KMS-11 (cell line): ENCODE measurements at regions not wholly inside any gene's neighbourhood (a gene's known extent, or its start where the extent isn't known, plus 50 kb on each side); places are given as distances from the start of the nearest gene placed in this dataset.

Experiments used
- H2AFZ ChIP-seq: fragments of 200-600 bp; sonication (generic); 2 replicates; pipeline ENCODE4 v1.6.1; 2016; ENCODE audit warnings: antibody characterized with exemption, mixed run types, low read depth
- H3K27ac ChIP-seq: fragments of 200-600 bp; sonication (generic); 2 replicates; pipeline ENCODE4 v1.6.1; 2016; ENCODE audit warnings: mild to moderate bottlenecking, mixed run types
- H3K27me3 ChIP-seq: fragments of 200-600 bp; sonication (generic); 2 replicates; pipeline ENCODE4 v1.6.1; 2017; ENCODE audit warnings: mild to moderate bottlenecking, low read depth, mixed run types, moderate library complexity; ENCODE audit not compliant: insufficient read depth
- H3K36me3 ChIP-seq: fragments of 200-600 bp; sonication (generic); 2 replicates; pipeline ENCODE4 v1.6.1; 2017; ENCODE audit warnings: mild to moderate bottlenecking, mixed run types; ENCODE audit not compliant: insufficient read depth
- H3K4me1 ChIP-seq: fragments of 200-600 bp; sonication (generic); 2 replicates; pipeline ENCODE4 v1.6.1; 2016; ENCODE audit warnings: mild to moderate bottlenecking, low read depth, mixed run types; ENCODE audit not compliant: poor library complexity, severe bottlenecking
- H3K4me2 ChIP-seq: fragments of 200-600 bp; sonication (generic); 2 replicates; pipeline ENCODE4 v1.7.0; 2016; ENCODE audit warnings: mild to moderate bottlenecking, mixed run types
- H3K4me3 ChIP-seq: fragments of 200-600 bp; sonication (generic); IDR thresholded peaks from 2 replicates; pipeline ENCODE4 v1.6.1; 2017; ENCODE audit warnings: low read depth, low read length, mixed read lengths; ENCODE audit not compliant: insufficient read depth
- H3K79me2 ChIP-seq: fragments of 200-600 bp; sonication (generic); 2 replicates; pipeline ENCODE4 v1.6.1; 2016; ENCODE audit warnings: low read depth, mixed run types; ENCODE audit not compliant: insufficient read depth
- H3K9ac ChIP-seq: fragments of 200-600 bp; sonication (generic); 2 replicates; pipeline ENCODE4 v1.6.1; 2016; ENCODE audit warnings: mild to moderate bottlenecking, mixed run types
- H4K20me1 ChIP-seq: fragments of 200-600 bp; sonication (generic); 2 replicates; pipeline ENCODE4 v1.6.1; 2016; ENCODE audit warnings: mild to moderate bottlenecking, mixed run types; ENCODE audit not compliant: insufficient read depth
- TF ChIP-seq, protein P1 (sequence below): fragments of 200-600 bp; sonication (generic); conservative IDR thresholded peaks from 2 replicates; pipeline ENCODE4 v1.6.1; 2017; ENCODE audit warnings: low read depth, mild to moderate bottlenecking, antibody characterized with exemption, low read length, moderate library complexity, mixed read lengths

DNA sequence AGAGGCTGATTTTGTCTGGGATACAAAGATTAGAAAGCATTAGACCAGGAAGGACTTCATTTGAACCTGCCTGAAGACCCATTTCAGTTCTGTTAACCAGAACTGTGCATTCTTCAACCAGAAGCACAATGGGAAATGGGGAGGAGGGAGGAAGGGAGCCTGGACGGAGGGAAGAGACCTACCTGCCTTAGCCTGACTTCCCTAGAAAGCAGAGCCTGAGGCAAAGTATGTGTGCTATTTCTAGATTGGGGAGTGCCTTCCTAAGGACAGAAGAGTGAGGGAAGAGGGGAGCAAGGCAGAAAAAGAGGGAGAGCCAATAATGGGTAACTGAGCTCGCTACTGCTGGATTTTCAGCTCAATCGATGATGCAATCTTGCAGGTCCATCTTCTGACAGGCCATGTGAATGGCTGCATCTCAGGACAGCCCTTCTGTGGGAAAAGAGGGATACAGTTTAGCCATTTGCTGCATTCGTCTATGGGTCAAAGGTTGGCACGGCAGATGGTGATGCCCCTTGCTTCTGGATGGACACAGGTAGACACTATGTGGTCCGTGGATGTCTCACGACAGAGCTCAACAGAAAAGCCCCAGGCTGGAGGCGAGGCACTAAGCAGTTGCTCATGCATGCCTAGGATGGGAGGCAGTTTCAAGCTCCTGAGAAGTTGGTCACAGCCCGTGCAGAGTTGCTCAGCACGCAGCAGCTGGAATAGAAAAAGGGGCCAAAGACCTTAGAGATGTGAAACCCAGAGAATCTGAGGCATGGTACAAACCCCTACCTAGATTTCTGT is 78.8 kb upstream of the UBL3 start:
- Histone ChIP-seq H3K27me3 (no peaks in the 10 kb centered on the region), H3K4me1 (peaks cover 14% of the 10 kb centered on the region), H2AFZ (no peak overlapping the region), H3K36me3 (no peaks in the 10 kb centered on the region), H3K9ac (no peak overlapping the region), H3K79me2 (no peaks in the 10 kb centered on the region), H3K4me2 (no peak overlapping the region), H4K20me1 (no peaks in the 10 kb centered on the region), H3K27ac (no peak overlapping the region), H3K4me3 (no peak overlapping the region)
- TF ChIP-seq, protein P1, sequence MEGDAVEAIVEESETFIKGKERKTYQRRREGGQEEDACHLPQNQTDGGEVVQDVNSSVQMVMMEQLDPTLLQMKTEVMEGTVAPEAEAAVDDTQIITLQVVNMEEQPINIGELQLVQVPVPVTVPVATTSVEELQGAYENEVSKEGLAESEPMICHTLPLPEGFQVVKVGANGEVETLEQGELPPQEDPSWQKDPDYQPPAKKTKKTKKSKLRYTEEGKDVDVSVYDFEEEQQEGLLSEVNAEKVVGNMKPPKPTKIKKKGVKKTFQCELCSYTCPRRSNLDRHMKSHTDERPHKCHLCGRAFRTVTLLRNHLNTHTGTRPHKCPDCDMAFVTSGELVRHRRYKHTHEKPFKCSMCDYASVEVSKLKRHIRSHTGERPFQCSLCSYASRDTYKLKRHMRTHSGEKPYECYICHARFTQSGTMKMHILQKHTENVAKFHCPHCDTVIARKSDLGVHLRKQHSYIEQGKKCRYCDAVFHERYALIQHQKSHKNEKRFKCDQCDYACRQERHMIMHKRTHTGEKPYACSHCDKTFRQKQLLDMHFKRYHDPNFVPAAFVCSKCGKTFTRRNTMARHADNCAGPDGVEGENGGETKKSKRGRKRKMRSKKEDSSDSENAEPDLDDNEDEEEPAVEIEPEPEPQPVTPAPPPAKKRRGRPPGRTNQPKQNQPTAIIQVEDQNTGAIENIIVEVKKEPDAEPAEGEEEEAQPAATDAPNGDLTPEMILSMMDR = no peak

DNA sequence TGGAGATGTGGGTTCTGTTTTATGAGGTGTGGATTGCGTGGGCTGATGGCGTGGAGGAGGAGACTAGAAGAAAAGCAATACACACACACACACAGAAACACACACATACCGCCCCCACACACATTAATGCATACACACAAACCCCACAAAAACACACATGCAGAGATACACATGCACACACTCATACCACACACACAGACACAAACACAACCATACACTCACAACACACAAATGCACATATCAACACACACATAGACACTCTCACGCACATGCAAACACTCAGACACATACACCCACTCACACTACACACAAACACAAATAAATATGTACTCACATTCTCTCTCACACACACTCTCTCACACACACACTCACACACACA is 75.7 kb upstream of the UBL3 start:
- Histone ChIP-seq H3K4me1 (peaks cover 31% of the 10 kb centered on the region), H3K36me3 (no peaks in the 10 kb centered on the region), H3K4me2 (no peak overlapping the region), H3K79me2 (no peaks in the 10 kb centered on the region), H3K9ac (no peak overlapping the region), H3K4me3 (no peak overlapping the region), H4K20me1 (no peaks in the 10 kb centered on the region), H3K27me3 (no peaks in the 10 kb centered on the region), H3K27ac (no peak overlapping the region), H2AFZ (no peak overlapping the region)
- TF ChIP-seq, protein P1 = no peak

DNA sequence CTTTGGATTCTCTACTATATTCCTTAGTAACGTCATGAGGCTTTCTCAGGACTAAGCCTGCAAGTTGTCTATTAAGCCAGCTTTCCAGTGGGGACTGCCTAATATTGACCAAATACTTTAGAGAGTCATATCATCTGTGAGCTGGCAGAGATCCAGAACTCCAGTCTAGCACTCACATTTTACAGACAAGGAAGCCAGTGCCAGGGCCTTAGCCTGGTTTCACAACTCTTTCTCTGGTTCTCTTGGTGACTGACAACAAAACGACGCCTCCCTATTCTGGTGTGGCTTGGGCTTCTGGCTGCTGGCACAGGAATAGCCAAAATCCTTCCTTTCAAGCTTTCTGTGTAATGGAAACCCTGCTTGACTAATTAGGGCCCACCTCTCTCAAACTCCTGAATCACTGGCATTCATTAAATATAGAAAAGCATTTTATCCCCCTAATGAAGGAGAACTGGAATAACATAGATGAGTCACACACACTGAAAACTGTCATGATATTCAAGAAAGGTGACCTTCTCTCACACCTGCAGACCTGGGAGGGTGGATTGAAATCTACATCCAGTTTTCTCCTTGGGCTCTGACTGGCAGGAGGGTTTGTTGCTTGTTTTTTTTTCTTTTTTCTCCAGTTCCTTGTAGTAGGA is 75.2 kb upstream of the UBL3 start:
- Histone ChIP-seq H3K79me2 (no peaks in the 10 kb centered on the region), H3K9ac (no peak overlapping the region), H3K27ac (no peak overlapping the region), H3K4me1 (peaks cover 31% of the 10 kb centered on the region), H3K36me3 (no peaks in the 10 kb centered on the region), H2AFZ (no peak overlapping the region), H3K4me3 (no peak overlapping the region), H4K20me1 (no peaks in the 10 kb centered on the region), H3K27me3 (no peaks in the 10 kb centered on the region), H3K4me2 (no peak overlapping the region)
- TF ChIP-seq, protein P1 = no peak

DNA sequence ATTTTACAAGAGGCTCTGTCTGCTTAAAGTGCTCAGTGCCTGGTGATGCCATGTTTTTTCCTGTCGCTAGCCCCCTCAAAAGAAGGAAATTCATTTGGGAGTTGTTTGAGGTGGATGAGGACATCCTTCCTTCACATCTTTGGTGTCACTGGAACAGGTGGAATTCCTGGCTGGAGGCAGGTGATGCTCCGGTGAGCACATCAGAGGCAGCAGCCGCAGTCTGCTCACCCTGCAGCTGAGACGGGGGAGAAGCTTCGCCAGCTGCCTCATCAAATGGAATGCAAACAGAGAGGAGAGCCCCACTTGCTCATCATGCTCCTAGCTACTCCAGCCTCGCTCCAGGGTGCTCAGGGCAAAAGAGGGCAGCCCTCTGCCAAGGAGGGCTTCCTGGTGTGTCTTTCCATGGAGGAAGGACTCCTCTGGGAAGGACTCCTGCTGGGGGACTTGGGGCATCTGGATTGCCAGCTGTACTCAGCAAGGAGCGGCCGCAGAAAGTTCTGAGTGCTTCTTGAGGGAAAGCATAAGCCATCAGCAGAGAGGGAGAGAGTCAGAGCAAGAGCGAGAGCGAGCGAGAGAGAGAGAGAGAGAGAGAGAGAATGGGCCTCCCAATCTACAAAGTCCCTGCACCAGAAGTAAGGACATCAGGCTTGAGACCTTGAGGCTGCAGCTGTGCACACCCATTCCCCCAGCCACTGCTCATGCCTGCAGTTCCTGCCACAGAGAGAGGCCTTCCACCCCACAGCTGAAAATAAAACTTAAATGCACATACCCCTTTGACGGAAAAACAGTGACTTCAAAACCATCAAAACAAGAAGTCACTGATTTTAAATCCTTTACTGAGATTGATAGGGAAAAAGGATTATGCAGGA is 74.3 kb upstream of the UBL3 start:
- peaks cover 31% of the 10 kb centered on the region for H3K4me1 ChIP-seq
- no peaks in the 10 kb centered on the region for H3K36me3 ChIP-seq
- H3K79me2 ChIP-seq = no peaks in the 10 kb centered on the region
- no peak overlapping the region for H3K4me2 ChIP-seq
- H2AFZ ChIP-seq = no peak overlapping the region
- H3K27ac ChIP-seq = no peak overlapping the region
- TF ChIP-seq, protein P1 = no peak
- no peaks in the 10 kb centered on the region for H3K27me3 ChIP-seq
- H3K9ac ChIP-seq = no peak overlapping the region
- H4K20me1 ChIP-seq = no peaks in the 10 kb centered on the region
- H3K4me3 ChIP-seq = no peak overlapping the region
